Skin epidermis (tissue), 12 donors: ENCODE measurements at regions not wholly inside any gene's neighbourhood (a gene's known extent, or its start where the extent isn't known, plus 50 kb on each side); places are given as distances from the start of the nearest gene placed in this dataset.

Experiments
- H3K27ac ChIP-seq, 21 experiments: fragments of 200-600 bp; sonication (generic) in 11 of 21; one replicate each; pipeline ENCODE4 v1.5.0; 2020; ENCODE audit warnings: mild to moderate bottlenecking in 3 of 21, inconsistent platforms in 2 of 21, moderate library complexity in 2 of 21
- H3K4me3 ChIP-seq, 7 experiments: fragments of 200-600 bp; sonication (generic) in 2 of 7; one replicate each; pipeline ENCODE4 v1.5.0; 2020; ENCODE audit warnings: inconsistent platforms in 2 of 7, mild to moderate bottlenecking in 2 of 7, moderate library complexity in 1 of 7

GRCh38 chr7:55644567-55644966 lies 72.3 kb upstream of the VOPP1 start:
- H3K4me3 ChIP-seq: no peak overlapping the region
- H3K27ac ChIP-seq: no peak overlapping the region

DNA sequence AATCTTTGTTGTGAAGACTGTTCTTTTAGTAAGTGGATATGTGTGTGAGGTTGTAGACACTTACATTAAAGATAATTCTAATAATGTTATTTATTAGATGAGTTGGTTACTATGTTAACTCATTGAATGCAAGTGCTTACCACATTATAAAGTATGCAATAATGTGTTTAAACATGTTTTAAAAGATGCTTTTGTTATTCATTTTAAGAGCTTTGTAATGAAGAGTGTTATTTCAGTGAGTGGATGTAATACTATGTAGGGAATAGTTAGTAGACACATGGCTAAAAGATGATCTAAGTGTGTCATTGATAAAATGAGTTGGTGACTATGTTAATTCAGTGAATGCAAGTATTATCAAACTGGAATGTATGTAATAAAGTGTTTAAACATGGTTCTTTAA lies 70.0 kb upstream of the VOPP1 start:
- Histone ChIP-seq H3K4me3 (no peak overlapping the region), H3K27ac (no peak overlapping the region)

- no peak overlapping the region for H3K4me3 ChIP-seq
- no peak overlapping the region for H3K27ac ChIP-seq
These were observed 69.5 kb upstream of the VOPP1 start for GRCh38 chr7:55641811-55642210.

GRCh38 chr7:55641273-55641691 lies 69.0 kb upstream of the VOPP1 start:
- Histone ChIP-seq H3K27ac (no peak overlapping the region), H3K4me3 (no peak overlapping the region)

GRCh38 chr7:55639640-55640039 lies 67.3 kb upstream of the VOPP1 start:
- H3K27ac ChIP-seq: no peak overlapping the region
- no peak overlapping the region for H3K4me3 ChIP-seq

DNA sequence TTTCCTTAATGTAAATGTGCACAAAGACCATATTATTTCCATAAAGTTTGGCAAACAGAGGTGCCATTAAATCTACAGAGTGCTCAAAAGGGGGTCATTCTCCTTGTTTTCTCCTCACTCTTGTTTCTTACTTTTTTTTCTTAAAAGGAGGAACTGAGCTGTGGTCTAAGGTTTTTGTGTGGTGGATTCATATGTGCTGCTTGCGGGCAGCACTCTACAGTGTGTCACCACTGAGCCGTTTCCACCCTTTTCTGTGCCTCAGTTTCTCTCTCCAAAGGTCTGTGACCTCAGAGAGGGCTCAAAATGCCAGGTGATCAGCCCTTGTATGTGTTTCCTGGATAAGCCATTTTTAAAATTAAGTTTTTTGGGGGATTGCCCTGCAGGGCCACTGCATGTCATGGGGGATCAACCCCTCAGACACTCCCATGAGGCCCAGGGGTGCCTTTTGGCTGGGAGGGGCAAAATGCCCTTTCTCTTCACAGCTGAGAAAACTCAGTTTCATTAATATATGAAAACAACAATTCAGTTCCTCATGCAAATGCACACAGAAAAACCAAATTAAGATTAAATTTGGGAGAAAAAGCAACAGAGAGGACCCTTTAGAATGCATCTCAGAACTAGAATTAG lies 56.9 kb upstream of the VOPP1 start:
- Histone ChIP-seq H3K4me3 (no peak overlapping the region), H3K27ac (no peak overlapping the region)

GRCh38 chr7:55624813-55625212 lies 52.5 kb upstream of the VOPP1 start:
- Histone ChIP-seq H3K4me3 (no peak overlapping the region), H3K27ac (no peak overlapping the region)

DNA sequence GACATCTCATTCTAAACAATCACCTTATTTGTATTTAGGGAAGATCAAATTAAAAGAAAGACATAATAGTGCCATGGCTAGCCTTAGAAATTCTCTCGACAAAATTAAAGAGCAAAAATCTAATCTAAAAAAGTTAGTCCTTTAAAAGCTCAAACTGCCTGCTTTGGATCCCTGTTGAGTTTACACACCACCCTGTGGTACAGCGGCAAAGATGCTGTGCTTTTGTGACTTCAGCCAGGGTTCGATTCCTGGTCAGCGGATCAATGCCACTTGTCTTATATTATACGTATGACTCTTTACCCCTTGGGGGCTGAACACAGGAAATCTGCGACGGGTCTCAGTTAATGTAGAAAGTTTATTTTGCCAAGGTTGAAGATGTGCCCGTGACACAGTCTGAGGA lies 51.3 kb upstream of the VOPP1 start:
- H3K4me3 ChIP-seq: no peak overlapping the region
- H3K27ac ChIP-seq: no peak overlapping the region

- Histone ChIP-seq H3K4me3 (no peak overlapping the region), H3K27ac (no peak overlapping the region)
These were observed 49.9 kb upstream of the VOPP1 start for GRCh38 chr7:55622241-55622640.
